Peyer's patch (tissue), 4 donors: ENCODE measurements at regions not wholly inside any gene's neighbourhood (a gene's known extent, or its start where the extent isn't known, plus 50 kb on each side); places are given as distances from the start of the nearest gene placed in this dataset.

Experiments used
- CTCF ChIP-seq, 6 experiments: fragments of 450-650 bp in 4 of 6; fragments of 200-600 bp in 2 of 6; sonication (generic) in 1 of 6; IDR thresholded peaks; one replicate each; pipeline ENCODE4 v1.5.1; 2017 to 2019; ENCODE audit warnings: antibody characterized with exemption in 6 of 6, mild to moderate bottlenecking in 3 of 6, moderate library complexity in 1 of 6
- POLR2A ChIP-seq, 2 donors: fragments of 450-650 bp; IDR thresholded peaks; one replicate each; pipeline ENCODE4 v1.5.1; 2017; ENCODE audit warnings: antibody characterized with exemption in 2 of 2, mild to moderate bottlenecking in 2 of 2, moderate library complexity in 2 of 2

GRCh38 chr15:61545763-61546162 is 316.7 kb upstream of the RORA start:
- TF ChIP-seq CTCF (IDR thresholded peaks at IDR 0.05) = no peak
- no peak for TF ChIP-seq POLR2A (IDR thresholded peaks at IDR 0.05)
